ENCODE measurements at regions not wholly inside any gene's neighbourhood (a gene's known extent, or its start where the extent isn't known, plus 50 kb on each side); places are given as distances from the start of the nearest gene placed in this dataset.

DNA sequence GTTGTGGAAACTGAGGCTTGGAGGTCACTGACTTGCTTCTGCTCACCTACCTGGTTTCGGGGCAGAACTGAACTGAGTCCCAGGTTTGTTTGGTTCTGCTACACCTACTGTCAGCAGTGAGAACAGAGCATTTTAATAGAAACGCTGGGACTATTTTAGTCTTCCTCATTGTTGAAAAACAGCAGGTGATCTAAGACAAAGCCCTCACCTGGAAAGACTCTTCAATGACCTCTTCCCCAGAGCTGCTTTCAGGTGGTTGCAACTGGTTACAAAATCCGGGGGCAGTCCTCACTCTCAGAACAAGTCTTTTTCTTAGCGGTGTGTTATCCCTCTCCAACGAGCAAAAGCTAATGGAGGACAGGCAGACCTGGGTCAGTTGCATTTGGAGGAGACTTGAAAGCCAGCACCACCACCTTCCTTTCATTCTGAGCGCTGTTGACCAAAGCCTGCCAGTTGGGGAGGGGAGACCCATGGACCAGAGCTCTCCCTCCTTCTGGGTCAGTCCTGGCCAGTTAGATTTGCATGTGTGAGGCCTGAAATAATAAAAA is 217.0 kb downstream of the NCK2 start:
- TF ChIP-seq POLR2A (IDR thresholded peaks at IDR 0.05): no peak
- TF ChIP-seq, protein P1, sequence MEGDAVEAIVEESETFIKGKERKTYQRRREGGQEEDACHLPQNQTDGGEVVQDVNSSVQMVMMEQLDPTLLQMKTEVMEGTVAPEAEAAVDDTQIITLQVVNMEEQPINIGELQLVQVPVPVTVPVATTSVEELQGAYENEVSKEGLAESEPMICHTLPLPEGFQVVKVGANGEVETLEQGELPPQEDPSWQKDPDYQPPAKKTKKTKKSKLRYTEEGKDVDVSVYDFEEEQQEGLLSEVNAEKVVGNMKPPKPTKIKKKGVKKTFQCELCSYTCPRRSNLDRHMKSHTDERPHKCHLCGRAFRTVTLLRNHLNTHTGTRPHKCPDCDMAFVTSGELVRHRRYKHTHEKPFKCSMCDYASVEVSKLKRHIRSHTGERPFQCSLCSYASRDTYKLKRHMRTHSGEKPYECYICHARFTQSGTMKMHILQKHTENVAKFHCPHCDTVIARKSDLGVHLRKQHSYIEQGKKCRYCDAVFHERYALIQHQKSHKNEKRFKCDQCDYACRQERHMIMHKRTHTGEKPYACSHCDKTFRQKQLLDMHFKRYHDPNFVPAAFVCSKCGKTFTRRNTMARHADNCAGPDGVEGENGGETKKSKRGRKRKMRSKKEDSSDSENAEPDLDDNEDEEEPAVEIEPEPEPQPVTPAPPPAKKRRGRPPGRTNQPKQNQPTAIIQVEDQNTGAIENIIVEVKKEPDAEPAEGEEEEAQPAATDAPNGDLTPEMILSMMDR (IDR thresholded peaks at IDR 0.05): no peak
